DND-41 (cell line): ENCODE measurements at regions not wholly inside any gene's neighbourhood (a gene's known extent, or its start where the extent isn't known, plus 50 kb on each side); places are given as distances from the start of the nearest gene placed in this dataset.
A peak's percentile ranks its signal among the peaks of the same experiment; 100 is the strongest.
"Not testable (repeated sequence)": the region's sequence is repeated elsewhere in the genome, so short reads cannot be mapped to it uniquely, and the experiment has no call there.

Source experiments
- ATAC-seq: fragments of 200-7000 bp; cut with Tn5 transposase; 3 replicates; pipeline ENCODE4 v1.9.1; 2021; ENCODE audit warnings: low read depth; ENCODE audit not compliant: insufficient read depth
- DNase-seq: peaks from one replicate; pipeline ENCODE4 v3.0.0-alpha.2; 2020
- H2AFZ ChIP-seq: 2 replicates; pipeline ENCODE4 v1.6.0; 2012; ENCODE audit warnings: low read depth, low read length
- H3K27ac ChIP-seq: 2 replicates; pipeline ENCODE4 v1.5.1; 2012; ENCODE audit warnings: low read length, inconsistent platforms
- H3K27me3 ChIP-seq: fragments of 200-600 bp; sonication (generic); 2 replicates; pipeline ENCODE4 v1.6.0; 2012; ENCODE audit warnings: low read length, mild to moderate bottlenecking, inconsistent platforms; ENCODE audit not compliant: insufficient read depth, poor library complexity
- H3K36me3 ChIP-seq: 2 replicates; pipeline ENCODE4 v1.5.1; 2012; ENCODE audit warnings: low read length, inconsistent platforms; ENCODE audit not compliant: insufficient read depth
- H3K4me1 ChIP-seq: 2 replicates; pipeline ENCODE4 v1.5.1; 2012; ENCODE audit warnings: mild to moderate bottlenecking, low read length; ENCODE audit not compliant: insufficient read depth
- H3K4me2 ChIP-seq: 2 replicates; pipeline ENCODE4 v1.6.0; 2012; ENCODE audit warnings: mild to moderate bottlenecking, moderate library complexity, low read length, inconsistent platforms; ENCODE audit not compliant: insufficient read depth
- H3K4me3 ChIP-seq, 2 experiments: fragments of 200-600 bp in 1 of 2; shearing (Covaris generic) in 1 of 2; 2 replicates each; pipeline ENCODE4 v1.5.1; 2012 to 2016; ENCODE audit warnings: inconsistent platforms in 2 of 2, low read length in 2 of 2, mild to moderate bottlenecking in 2 of 2, low read depth in 1 of 2, moderate library complexity in 1 of 2
- H3K79me2 ChIP-seq: 2 replicates; pipeline ENCODE4 v1.6.0; 2012; ENCODE audit warnings: low read length, inconsistent platforms; ENCODE audit not compliant: insufficient read depth
- H3K9ac ChIP-seq: 2 replicates; pipeline ENCODE4 v1.6.0; 2012; ENCODE audit warnings: low read depth, mild to moderate bottlenecking, inconsistent platforms, low read length, moderate library complexity
- H3K9me3 ChIP-seq: 2 replicates; pipeline ENCODE4 v1.5.1; 2012; ENCODE audit warnings: low read length, moderate library complexity, mild to moderate bottlenecking, inconsistent platforms; ENCODE audit not compliant: insufficient read depth, severe bottlenecking
- H4K20me1 ChIP-seq: 2 replicates; pipeline ENCODE4 v1.6.0; 2012; ENCODE audit warnings: low read length; ENCODE audit not compliant: insufficient read depth
- EZH2 ChIP-seq: IDR thresholded peaks from 3 replicates; pipeline ENCODE4 v1.6.1; 2012; ENCODE audit warnings: borderline replicate concordance, low read depth, mild to moderate bottlenecking, moderate library complexity, low read length, inconsistent platforms; ENCODE audit not compliant: severe bottlenecking
- TF ChIP-seq, protein P1 (sequence below): IDR thresholded peaks from 2 replicates; pipeline ENCODE4 v1.5.1; 2012; ENCODE audit warnings: borderline replicate concordance, low read length, moderate library complexity, mild to moderate bottlenecking; ENCODE audit not compliant: poor library complexity, severe bottlenecking; ENCODE audit errors: extremely low read depth

DNA sequence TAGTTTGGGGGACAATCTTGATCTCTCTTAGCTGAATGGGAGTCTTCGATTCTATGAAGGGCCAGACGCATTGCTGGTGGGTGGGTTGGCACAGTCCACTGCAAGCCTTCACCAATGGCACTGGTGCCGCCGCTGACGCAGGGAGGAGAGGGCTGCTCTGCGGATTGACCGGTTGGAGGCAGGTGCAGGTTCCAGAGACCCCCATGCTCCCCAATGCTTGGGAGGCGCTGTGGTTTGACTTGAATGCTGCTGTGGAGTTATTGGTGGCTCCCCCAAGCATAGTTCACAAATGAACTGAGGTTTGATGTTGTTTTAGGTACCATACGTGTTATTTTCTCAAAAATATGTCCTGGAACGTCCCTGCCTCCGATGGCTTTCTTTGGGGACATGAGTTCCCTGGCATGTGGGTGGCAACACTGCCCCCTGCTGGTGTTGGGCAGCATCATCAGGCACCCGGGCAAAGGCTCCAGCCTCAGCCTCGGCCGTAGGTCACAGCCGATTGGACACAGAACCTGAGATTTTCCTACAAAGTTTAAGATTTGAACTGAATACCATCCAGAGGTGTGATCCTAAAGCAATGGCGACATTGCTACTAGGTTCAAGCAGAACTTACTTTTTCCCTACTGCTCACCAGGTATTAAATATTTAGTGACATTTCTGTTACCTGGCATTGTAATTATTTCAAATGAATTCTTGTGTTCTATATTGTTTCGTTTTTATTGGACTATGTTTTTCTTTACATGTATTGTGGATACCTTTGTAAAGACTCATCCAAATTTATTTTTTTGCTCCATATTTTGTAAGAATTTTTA lies 95.5 kb downstream of the ANKRD10 start:
- no peak for TF ChIP-seq EZH2
- TF ChIP-seq, protein P1, sequence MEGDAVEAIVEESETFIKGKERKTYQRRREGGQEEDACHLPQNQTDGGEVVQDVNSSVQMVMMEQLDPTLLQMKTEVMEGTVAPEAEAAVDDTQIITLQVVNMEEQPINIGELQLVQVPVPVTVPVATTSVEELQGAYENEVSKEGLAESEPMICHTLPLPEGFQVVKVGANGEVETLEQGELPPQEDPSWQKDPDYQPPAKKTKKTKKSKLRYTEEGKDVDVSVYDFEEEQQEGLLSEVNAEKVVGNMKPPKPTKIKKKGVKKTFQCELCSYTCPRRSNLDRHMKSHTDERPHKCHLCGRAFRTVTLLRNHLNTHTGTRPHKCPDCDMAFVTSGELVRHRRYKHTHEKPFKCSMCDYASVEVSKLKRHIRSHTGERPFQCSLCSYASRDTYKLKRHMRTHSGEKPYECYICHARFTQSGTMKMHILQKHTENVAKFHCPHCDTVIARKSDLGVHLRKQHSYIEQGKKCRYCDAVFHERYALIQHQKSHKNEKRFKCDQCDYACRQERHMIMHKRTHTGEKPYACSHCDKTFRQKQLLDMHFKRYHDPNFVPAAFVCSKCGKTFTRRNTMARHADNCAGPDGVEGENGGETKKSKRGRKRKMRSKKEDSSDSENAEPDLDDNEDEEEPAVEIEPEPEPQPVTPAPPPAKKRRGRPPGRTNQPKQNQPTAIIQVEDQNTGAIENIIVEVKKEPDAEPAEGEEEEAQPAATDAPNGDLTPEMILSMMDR = peak; percentile 97
- no peak overlapping the region for H3K4me3 ChIP-seq

DNA sequence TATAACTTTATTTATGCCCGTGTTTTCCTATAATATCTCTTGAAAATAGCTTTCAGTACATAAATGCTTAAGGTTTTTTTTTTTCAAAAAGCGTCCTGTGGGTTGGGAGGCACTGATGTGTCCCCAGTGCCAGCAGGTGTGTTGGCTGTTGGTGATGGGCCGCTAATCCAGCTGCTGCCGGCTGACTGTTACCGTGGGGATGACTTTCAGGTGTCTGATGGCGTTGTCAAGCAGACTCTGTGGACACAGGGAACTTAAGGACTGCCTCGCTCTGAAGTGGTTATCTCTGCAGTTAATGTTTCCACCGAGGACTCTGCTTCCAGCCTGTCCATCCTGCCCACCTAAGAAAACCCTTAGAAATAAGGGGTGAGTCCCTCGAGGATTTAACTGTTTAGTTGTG lies 94.5 kb downstream of the ANKRD10 start:
- H2AFZ ChIP-seq = no peak overlapping the region
- no peak overlapping the region for H3K4me3 ChIP-seq
- peaks cover 10% of the 10 kb centered on the region for H3K27me3 ChIP-seq
- no peaks in the 10 kb centered on the region for H3K79me2 ChIP-seq
- no peaks in the 10 kb centered on the region for H3K9me3 ChIP-seq
- TF ChIP-seq, protein P1 = no peak
- TF ChIP-seq EZH2 = no peak
- H3K9ac ChIP-seq = no peak overlapping the region
- H3K4me2 ChIP-seq = no peak overlapping the region
- no peak for DNase-seq
- no peak for ATAC-seq
- no peaks in the 10 kb centered on the region; the same call in 1 of the 2 replicates for H4K20me1 ChIP-seq
- H3K27ac ChIP-seq = no peak overlapping the region
- H3K4me1 ChIP-seq = no peaks in the 10 kb centered on the region
- no peaks in the 10 kb centered on the region for H3K36me3 ChIP-seq

More for the DNA sequence above, 95.5 kb downstream of the ANKRD10 start:
- Histone ChIP-seq H3K27ac (no peak overlapping the region), H2AFZ (no peak overlapping the region), H3K4me1 (no peaks in the 10 kb centered on the region), H3K79me2 (no peaks in the 10 kb centered on the region), H3K36me3 (no peaks in the 10 kb centered on the region), H3K9ac (no peak overlapping the region), H3K4me2 (no peak overlapping the region), H4K20me1 (no peaks in the 10 kb centered on the region; the same call in 1 of the 2 replicates), H3K9me3 (no peaks in the 10 kb centered on the region), H3K27me3 (peaks cover 10% of the 10 kb centered on the region)
- DNase-seq (peak; percentile 68), ATAC-seq (peak; percentile 91)

DNA sequence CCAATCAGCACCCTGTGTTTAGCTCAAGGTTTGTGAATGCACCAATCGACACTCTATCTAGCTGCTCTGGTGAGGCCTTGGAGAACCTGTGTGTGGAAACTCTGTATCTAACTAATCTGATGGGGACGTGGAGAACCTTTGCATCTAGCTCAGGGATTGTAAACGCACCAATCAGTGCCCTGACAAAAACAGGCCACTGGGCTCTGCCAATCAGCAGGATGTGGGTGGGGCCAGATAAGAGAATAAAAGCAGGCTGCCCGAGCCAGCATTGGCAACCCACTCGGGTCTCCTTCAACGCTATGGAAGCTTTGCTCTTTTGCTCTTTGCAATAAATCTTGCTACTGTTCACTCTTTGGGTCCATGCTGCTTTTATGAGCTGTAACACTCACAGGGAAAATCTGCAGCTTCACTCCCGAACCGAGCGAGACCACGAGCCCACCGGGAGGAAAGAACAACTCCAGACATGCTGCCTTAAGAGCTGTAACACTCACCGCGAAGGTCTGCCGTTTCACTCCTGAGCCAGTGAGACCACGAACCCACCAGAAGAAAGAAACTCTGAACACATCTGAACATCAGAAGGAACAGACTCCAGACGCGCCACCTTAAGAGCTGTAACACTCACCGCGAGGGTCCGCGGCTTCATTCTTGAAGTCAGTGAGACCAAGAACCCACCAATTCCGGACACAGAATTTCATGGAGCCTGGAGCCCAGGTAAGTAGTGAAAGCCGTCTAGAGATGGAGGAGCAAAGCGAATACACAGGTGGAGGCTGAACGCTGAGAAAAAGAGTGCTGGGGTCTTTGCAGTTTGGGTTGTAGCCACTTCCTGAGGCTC lies 92.8 kb downstream of the ANKRD10 start:
- not testable (repeated sequence) for H3K9ac ChIP-seq

DNA sequence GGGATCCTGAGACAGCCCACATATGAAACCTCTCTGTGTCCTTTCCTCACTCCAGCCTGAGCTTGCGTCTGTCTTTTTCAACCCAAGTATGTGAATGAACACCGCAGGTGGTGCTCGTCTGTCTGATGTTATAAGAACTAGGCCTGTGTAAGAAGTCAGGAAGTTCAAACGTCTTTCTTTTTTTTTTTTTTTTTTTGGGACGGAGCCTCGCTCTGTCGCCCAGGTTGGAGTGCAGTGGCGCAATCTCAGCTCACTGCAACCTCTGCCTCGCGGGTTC lies 92.3 kb downstream of the ANKRD10 start:
- H3K9me3 ChIP-seq = peaks cover 3% of the 10 kb centered on the region

More for the DNA sequence above, 92.8 kb downstream of the ANKRD10 start:
- not testable (repeated sequence) for H3K4me3 ChIP-seq, DNase-seq, H4K20me1 ChIP-seq, H3K9me3 ChIP-seq, ATAC-seq, H3K4me2 ChIP-seq, H3K79me2 ChIP-seq, H2AFZ ChIP-seq, H3K4me1 ChIP-seq, H3K27ac ChIP-seq, H3K36me3 ChIP-seq, H3K27me3 ChIP-seq

More for the DNA sequence above, 92.3 kb downstream of the ANKRD10 start:
- no peak overlapping the region for H3K4me2 ChIP-seq
- H3K36me3 ChIP-seq = no peaks in the 10 kb centered on the region
- no peak for DNase-seq
- H3K27ac ChIP-seq = no peak overlapping the region
- H4K20me1 ChIP-seq = no peaks in the 10 kb centered on the region
- H2AFZ ChIP-seq = no peak overlapping the region
- no peak overlapping the region for H3K4me3 ChIP-seq
- H3K9ac ChIP-seq = no peak overlapping the region
- TF ChIP-seq, protein P1 = no peak
- TF ChIP-seq EZH2 = no peak
- H3K79me2 ChIP-seq = no peaks in the 10 kb centered on the region
- 0 out of 3 replicates have a peak, but pooled peaks have one; percentile 31 for ATAC-seq
- H3K27me3 ChIP-seq = no peaks in the 10 kb centered on the region
- H3K4me1 ChIP-seq = no peaks in the 10 kb centered on the region
